IMR-90 (cell line): ENCODE measurements at regions not wholly inside any gene's neighbourhood (a gene's known extent, or its start where the extent isn't known, plus 50 kb on each side); places are given as distances from the start of the nearest gene placed in this dataset.

ENCODE experiments used
- ATAC-seq: fragments of 200-7000 bp; cut with Tn5 transposase; 2 replicates; pipeline ENCODE4 v1.9.1; 2020; ENCODE audit warnings: low read depth, mild to moderate bottlenecking, moderate library complexity
- BruUV-seq: library from RNA; stranded (reverse); fragments of 400-500 nt; replicated peaks from 2 replicates; lab custom pipeline; 2021; lab: Mats Ljungman, UMichigan
- CTCF ChIA-PET: fragments of 300-600 bp; formaldehyde crosslinking; extraction: SDS; loops from one replicate; lab custom pipeline; 2021; ENCODE audit warnings: antibody characterized with exemption; lab: Yijun Ruan, JAX
- POLR2A ChIA-PET: fragments of 300-600 bp; sonication (Branson Sonifier 250); formaldehyde crosslinking; loops from one replicate; lab custom pipeline; 2022; ENCODE audit warnings: antibody characterized with exemption; ENCODE audit not compliant: unreplicated experiment; lab: Charles Lee
- DNase-seq: peaks from one replicate; pipeline ENCODE4 v3.0.0; 2013
- H2AFZ ChIP-seq: replicated peaks from 2 replicates; pipeline ENCODE3; 2013; ENCODE audit warnings: low read length, mild to moderate bottlenecking; ENCODE audit not compliant: poor library complexity
- H2AK5ac ChIP-seq: 2 replicates; pipeline ENCODE4 v1.6.1; 2013; ENCODE audit warnings: low read depth, low read length, inconsistent platforms
- H2AK9ac ChIP-seq: replicated peaks from 2 replicates; pipeline ENCODE3; 2013; ENCODE audit warnings: mild to moderate bottlenecking, low read depth, low read length, moderate library complexity; ENCODE audit not compliant: poor library complexity
- H2BK120ac ChIP-seq: 2 replicates; pipeline ENCODE4 v1.6.1; 2013; ENCODE audit warnings: low read depth, low read length, inconsistent platforms
- H2BK15ac ChIP-seq: 3 replicates; pipeline ENCODE4 v1.6.1; 2013; ENCODE audit warnings: low read depth, low read length, inconsistent platforms
- H2BK20ac ChIP-seq: 2 replicates; pipeline ENCODE4 v1.6.1; 2013; ENCODE audit warnings: low read depth, mild to moderate bottlenecking, inconsistent platforms, low read length, moderate library complexity
- H2BK5ac ChIP-seq: 2 replicates; pipeline ENCODE4 v1.6.1; 2013; ENCODE audit warnings: mild to moderate bottlenecking, low read depth, low read length, inconsistent platforms; ENCODE audit not compliant: poor library complexity, severe bottlenecking
- H3K14ac ChIP-seq: replicated peaks from 2 replicates; pipeline ENCODE4 v1.6.1; 2013; ENCODE audit warnings: low read depth, low read length, inconsistent platforms
- H3K18ac ChIP-seq: 2 replicates; pipeline ENCODE4 v1.6.1; 2013; ENCODE audit warnings: low read depth, low read length, control low read depth
- H3K23ac ChIP-seq: 2 replicates; pipeline ENCODE4 v1.6.1; 2013; ENCODE audit warnings: low read depth, low read length, inconsistent platforms
- H3K27ac ChIP-seq: 2 replicates; pipeline ENCODE4 v1.5.1; 2013; ENCODE audit warnings: mild to moderate bottlenecking, control low read depth, low read length; ENCODE audit not compliant: insufficient read depth
- H3K27me3 ChIP-seq: 2 replicates; pipeline ENCODE4 v1.6.1; 2013; ENCODE audit warnings: low read length; ENCODE audit not compliant: control insufficient read depth, insufficient read depth
- H3K36me3 ChIP-seq: 2 replicates; pipeline ENCODE4 v1.6.1; 2013; ENCODE audit warnings: low read length, mixed read lengths; ENCODE audit not compliant: control insufficient read depth, insufficient read depth
- H3K4ac ChIP-seq: 2 replicates; pipeline ENCODE4 v1.6.1; 2013; ENCODE audit warnings: low read depth, low read length, inconsistent platforms
- H3K4me1 ChIP-seq: 2 replicates; pipeline ENCODE4 v1.6.1; 2013; ENCODE audit warnings: low read length, mixed read lengths; ENCODE audit not compliant: control insufficient read depth, insufficient read depth
- H3K4me2 ChIP-seq: 2 replicates; pipeline ENCODE4 v1.6.1; 2013; ENCODE audit warnings: low read depth, mild to moderate bottlenecking, control low read depth, low read length, moderate library complexity
- H3K4me3 ChIP-seq: 2 replicates; pipeline ENCODE4 v1.5.1; 2013; ENCODE audit warnings: low read depth, mild to moderate bottlenecking, control low read depth, low read length, moderate library complexity; ENCODE audit not compliant: insufficient read depth
- H3K56ac ChIP-seq: 2 replicates; pipeline ENCODE4 v1.6.1; 2013; ENCODE audit warnings: low read length, inconsistent platforms; ENCODE audit not compliant: insufficient read depth; ENCODE audit errors: extremely low read depth
- H3K79me1 ChIP-seq, 2 experiments: 2 replicates each; pipeline ENCODE4 v1.6.1; 2013; ENCODE audit warnings: low read length in 2 of 2, inconsistent platforms in 1 of 2, low read depth in 1 of 2
- H3K9ac ChIP-seq: 2 replicates; pipeline ENCODE4 v1.6.1; 2013; ENCODE audit warnings: low read depth, low read length, control low read depth
- H3K9me1 ChIP-seq: 2 replicates; pipeline ENCODE4 v1.6.1; 2013; ENCODE audit warnings: low read length, inconsistent platforms; ENCODE audit not compliant: insufficient read depth
- H3K9me3 ChIP-seq: 2 replicates; pipeline ENCODE4 v1.6.1; 2013; ENCODE audit warnings: low read length; ENCODE audit not compliant: control insufficient read depth, insufficient read depth
- H4K20me1 ChIP-seq: 2 replicates; pipeline ENCODE4 v1.6.1; 2013; ENCODE audit warnings: low read length, inconsistent platforms; ENCODE audit not compliant: insufficient read depth
- H4K5ac ChIP-seq: 2 replicates; pipeline ENCODE4 v1.6.1; 2013; ENCODE audit warnings: mild to moderate bottlenecking, low read depth, low read length, control low read depth
- H4K8ac ChIP-seq, 2 experiments: 2 replicates each; pipeline ENCODE4 v1.6.1; 2013; ENCODE audit warnings: low read depth in 2 of 2, low read length in 2 of 2, control low read depth in 1 of 2, inconsistent platforms in 1 of 2
- H4K91ac ChIP-seq: 2 replicates; pipeline ENCODE4 v1.6.1; 2013; ENCODE audit warnings: low read depth, low read length, inconsistent platforms; ENCODE audit not compliant: insufficient read depth
- CEBPB ChIP-seq: IDR thresholded peaks from 2 replicates; pipeline ENCODE4 v1.6.1; 2012; ENCODE audit warnings: low read depth, low read length, improper control_type of control experiment
- CHD1 ChIP-seq: IDR thresholded peaks from 2 replicates; pipeline ENCODE4 v1.6.1; 2012; ENCODE audit warnings: low read depth, low read length, improper control_type of control experiment
- FOS ChIP-seq: fragments of 150-350 bp; IDR thresholded peaks from 2 replicates; pipeline ENCODE4 v1.6.1; 2016; ENCODE audit warnings: low read depth, low read length
- MAFK ChIP-seq: IDR thresholded peaks from 2 replicates; pipeline ENCODE4 v1.6.1; 2012; ENCODE audit warnings: low read depth, low read length, improper control_type of control experiment
- NFE2L2 ChIP-seq: fragments of 150-350 bp; IDR thresholded peaks from 2 replicates; pipeline ENCODE4 v1.6.1; 2016; ENCODE audit warnings: low read depth, mild to moderate bottlenecking, low read length
- RCOR1 ChIP-seq: IDR thresholded peaks from 2 replicates; pipeline ENCODE4 v1.6.1; 2012; ENCODE audit warnings: mild to moderate bottlenecking, low read length, improper control_type of control experiment; ENCODE audit not compliant: insufficient replicate concordance
- RFX5 ChIP-seq: IDR thresholded peaks from 2 replicates; pipeline ENCODE4 v1.8.0; 2012; ENCODE audit warnings: low read depth, mild to moderate bottlenecking, low read length, moderate library complexity
- WGBS, 2 experiments: methylation state at CpG; one replicate each; pipeline versions ENCODE4 v1.1.5 to v1.1.7; 2013; ENCODE audit warnings: missing lambda C conversion rate in 2 of 2; ENCODE audit not compliant: insufficient read length in 1 of 2; ENCODE audit errors: extremely low coverage in 2 of 2; 5-methylcytosine and 5-hydroxymethylcytosine counted together
- dilution Hi-C: fragments of 300-500 bp; cut with HindIII; formaldehyde crosslinking; loops from one replicate; pipeline ENCODE4 v1.14.3; 2018; ENCODE audit warnings: low sequenced_read_pairs; ENCODE audit not compliant: unreplicated experiment
- in situ Hi-C: fragments of 300-500 bp; cut with MboI; formaldehyde crosslinking; loops from 3 replicates; pipeline ENCODE4 v1.14.3; 2019; ENCODE audit warnings: low sequenced_read_pairs, inconsistent platforms, mixed read lengths
- intact Hi-C: fragments of 100-400 bp; cut with micrococcal nuclease; formaldehyde crosslinking; loops from 2 replicates; pipeline ENCODE4 v1.10.0; 2022
- TF ChIP-seq, protein P1 (sequence below): conservative IDR thresholded peaks from 2 replicates; pipeline ENCODE4 v1.5.1; 2012; ENCODE audit warnings: mild to moderate bottlenecking, low read depth, low read length, improper control_type of control experiment

DNA sequence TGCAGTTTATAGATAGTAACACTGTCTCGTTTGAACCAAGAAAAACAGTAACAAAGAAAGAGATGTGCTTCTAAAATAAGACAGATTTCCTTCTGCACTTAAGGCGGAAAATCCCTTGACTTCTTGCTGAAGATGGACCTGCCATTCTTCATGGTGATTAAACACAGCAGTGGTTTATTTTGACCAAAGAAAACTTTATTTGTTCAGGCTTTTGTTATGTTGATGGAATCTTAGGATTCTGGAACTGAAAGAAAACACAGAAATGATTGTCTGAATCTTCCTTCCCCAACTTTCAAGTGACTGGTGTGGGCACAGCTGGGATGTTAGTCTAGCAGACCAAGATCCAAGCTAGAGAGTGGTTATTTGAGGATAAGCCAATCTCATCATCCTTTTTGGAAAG is 72.2 kb downstream of the DACT1 start:
- Histone ChIP-seq H4K8ac (no peak overlapping the region), H2BK120ac (no peak overlapping the region), H3K27ac (no peak overlapping the region), H4K91ac (no peak overlapping the region), H2BK15ac (no peak overlapping the region), H3K4me3 (no peak overlapping the region), H2AK5ac (no peak overlapping the region), H3K23ac (no peak overlapping the region), H3K4me2 (no peak overlapping the region), H3K36me3 (no peaks in the 10 kb centered on the region), H3K4ac (no peak overlapping the region), H2BK5ac (no peak overlapping the region), H4K5ac (no peak overlapping the region), H3K4me1 (peaks cover 8% of the 10 kb centered on the region; the same call in 1 of the 2 replicates), H3K79me1 (no peaks in the 10 kb centered on the region), H3K56ac (no peak overlapping the region), H3K18ac (no peak overlapping the region), H3K9ac (no peak overlapping the region), H3K14ac (no peak overlapping the region), H4K20me1 (no peaks in the 10 kb centered on the region), H2AFZ (no peak overlapping the region), H3K9me3 (no peaks in the 10 kb centered on the region), H3K27me3 (peaks cover 15% of the 10 kb centered on the region), H3K9me1 (peaks cover 14% of the 10 kb centered on the region), H2BK20ac (no peak overlapping the region), H2AK9ac (no peak overlapping the region)
- in situ Hi-C loops (no loop called here), intact Hi-C loops (no loop called here), dilution Hi-C loops (no loop called here)
- TF ChIP-seq CHD1: no peak
- no peak for TF ChIP-seq MAFK
- no peak for TF ChIP-seq RCOR1
- TF ChIP-seq RFX5: no peak
- no peak for TF ChIP-seq CEBPB
- no peak for TF ChIP-seq NFE2L2
- TF ChIP-seq, protein P1, sequence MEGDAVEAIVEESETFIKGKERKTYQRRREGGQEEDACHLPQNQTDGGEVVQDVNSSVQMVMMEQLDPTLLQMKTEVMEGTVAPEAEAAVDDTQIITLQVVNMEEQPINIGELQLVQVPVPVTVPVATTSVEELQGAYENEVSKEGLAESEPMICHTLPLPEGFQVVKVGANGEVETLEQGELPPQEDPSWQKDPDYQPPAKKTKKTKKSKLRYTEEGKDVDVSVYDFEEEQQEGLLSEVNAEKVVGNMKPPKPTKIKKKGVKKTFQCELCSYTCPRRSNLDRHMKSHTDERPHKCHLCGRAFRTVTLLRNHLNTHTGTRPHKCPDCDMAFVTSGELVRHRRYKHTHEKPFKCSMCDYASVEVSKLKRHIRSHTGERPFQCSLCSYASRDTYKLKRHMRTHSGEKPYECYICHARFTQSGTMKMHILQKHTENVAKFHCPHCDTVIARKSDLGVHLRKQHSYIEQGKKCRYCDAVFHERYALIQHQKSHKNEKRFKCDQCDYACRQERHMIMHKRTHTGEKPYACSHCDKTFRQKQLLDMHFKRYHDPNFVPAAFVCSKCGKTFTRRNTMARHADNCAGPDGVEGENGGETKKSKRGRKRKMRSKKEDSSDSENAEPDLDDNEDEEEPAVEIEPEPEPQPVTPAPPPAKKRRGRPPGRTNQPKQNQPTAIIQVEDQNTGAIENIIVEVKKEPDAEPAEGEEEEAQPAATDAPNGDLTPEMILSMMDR: no peak
- TF ChIP-seq FOS: no peak
- CTCF ChIA-PET: interaction anchor here (0.6 to 0.9 kb wide), 2 partner anchors 30 to 261 kb away, joined by 3 read pairs; no protein-coding TSS in a partner anchor
- DNase-seq: no peak
- BruUV-seq: no TSS peak
- POLR2A ChIA-PET: no interaction called here
- WGBS, 2 experiments: no CpG with 5 or more reads among the region's 2 CpGs
- ATAC-seq: no peak
